ENCODE measurements at regions not wholly inside any gene's neighbourhood (a gene's known extent, or its start where the extent isn't known, plus 50 kb on each side); places are given as distances from the start of the nearest gene placed in this dataset.

- DNase-seq = no peak
- H3K27me3 Mint-ChIP-seq (ENCODE audit: low read depth) = no peaks in the 10 kb centered on the region
- peaks cover 0 to 3% of the 10 kb centered on the region in 2 donors for H3K9me3 Mint-ChIP-seq
- ATAC-seq (replicated peaks in 1 of 2) = no peak
- H3K4me3 Mint-ChIP-seq = no peak overlapping the region
- H3K36me3 Mint-ChIP-seq (ENCODE audit: insufficient read depth in 2 of 2) = peaks cover 0 to 2% of the 10 kb centered on the region in 2 donors
- peak overlapping the region; percentile 54 for H3K27ac Mint-ChIP-seq
- no peaks in the 10 kb centered on the region for H3K4me1 Mint-ChIP-seq (ENCODE audit: low read depth)
Measured at GRCh38 chr12:45655743-45656142, 73.8 kb upstream of the ARID2 start.

- Mint-ChIP-seq H3K27me3 (ENCODE audit: low read depth) (no peaks in the 10 kb centered on the region), H3K9me3 (peaks cover 0 to 3% of the 10 kb centered on the region in 2 donors), H3K27ac (no peak overlapping the region), H3K4me1 (ENCODE audit: low read depth) (no peaks in the 10 kb centered on the region), H3K36me3 (ENCODE audit: insufficient read depth in 2 of 2) (peaks cover 0 to 2% of the 10 kb centered on the region in 2 donors), H3K4me3 (no peak overlapping the region)
- DNase-seq = no peak
- ATAC-seq (replicated peaks in 1 of 2) = no peak
Measured at GRCh38 chr12:45658020-45658419, 71.5 kb upstream of the ARID2 start.

GRCh38 chr12:45660330-45660729 lies 69.2 kb upstream of the ARID2 start:
- H3K27ac Mint-ChIP-seq = no peak overlapping the region
- H3K36me3 Mint-ChIP-seq (ENCODE audit: insufficient read depth in 2 of 2) = peaks cover 0 to 2% of the 10 kb centered on the region in 2 donors
- ATAC-seq (replicated peaks in 1 of 2) (no peak), DNase-seq (no peak)
- peaks cover 9% of the 10 kb centered on the region for H3K27me3 Mint-ChIP-seq (ENCODE audit: low read depth)
- peaks cover 4% of the 10 kb centered on the region for H3K4me1 Mint-ChIP-seq (ENCODE audit: low read depth)
- peaks cover 0 to 3% of the 10 kb centered on the region in 2 donors for H3K9me3 Mint-ChIP-seq
- no peak overlapping the region for H3K4me3 Mint-ChIP-seq

GRCh38 chr12:45663455-45663854 lies 66.1 kb upstream of the ARID2 start:
- ATAC-seq (replicated peaks in 1 of 2) (no peak), DNase-seq (no peak)
- no peak overlapping the region for H3K4me3 Mint-ChIP-seq
- peaks cover 0 to 2% of the 10 kb centered on the region in 2 donors for H3K36me3 Mint-ChIP-seq (ENCODE audit: insufficient read depth in 2 of 2)
- H3K27me3 Mint-ChIP-seq (ENCODE audit: low read depth) = peaks cover 27% of the 10 kb centered on the region
- peaks cover 0 to 3% of the 10 kb centered on the region in 2 donors for H3K9me3 Mint-ChIP-seq
- no peak overlapping the region for H3K27ac Mint-ChIP-seq
- H3K4me1 Mint-ChIP-seq (ENCODE audit: low read depth) = peaks cover 11% of the 10 kb centered on the region

- Mint-ChIP-seq H3K4me3 (no peak overlapping the region), H3K9me3 (no peaks in the 10 kb centered on the region), H3K27ac (peak overlapping the region; percentile 10), H3K36me3 (ENCODE audit: insufficient read depth in 2 of 2) (no peaks in the 10 kb centered on the region), H3K27me3 (ENCODE audit: low read depth) (peaks cover 34% of the 10 kb centered on the region), H3K4me1 (ENCODE audit: low read depth) (peaks cover 29% of the 10 kb centered on the region)
- DNase-seq (no peak), ATAC-seq (replicated peaks in 1 of 2) (no peak)
Measured at GRCh38 chr12:45665941-45666340, 63.6 kb upstream of the ARID2 start.

GRCh38 chr12:45666396-45666795 lies 63.1 kb upstream of the ARID2 start:
- Mint-ChIP-seq H3K4me1 (ENCODE audit: low read depth) (peaks cover 29% of the 10 kb centered on the region), H3K9me3 (no peaks in the 10 kb centered on the region), H3K27ac (no peak overlapping the region), H3K36me3 (ENCODE audit: insufficient read depth in 2 of 2) (no peaks in the 10 kb centered on the region), H3K4me3 (no peak overlapping the region), H3K27me3 (ENCODE audit: low read depth) (peaks cover 34% of the 10 kb centered on the region)
- DNase-seq (no peak), ATAC-seq (replicated peaks in 1 of 2) (no peak)

GRCh38 chr12:45666816-45667215 lies 62.7 kb upstream of the ARID2 start:
- H3K9me3 Mint-ChIP-seq = no peaks in the 10 kb centered on the region
- peaks cover 34% of the 10 kb centered on the region for H3K27me3 Mint-ChIP-seq (ENCODE audit: low read depth)
- ATAC-seq (replicated peaks in 1 of 2) (no peak), DNase-seq (no peak)
- no peak overlapping the region for H3K27ac Mint-ChIP-seq
- H3K36me3 Mint-ChIP-seq (ENCODE audit: insufficient read depth in 2 of 2) = no peaks in the 10 kb centered on the region
- H3K4me1 Mint-ChIP-seq (ENCODE audit: low read depth) = peaks cover 29% of the 10 kb centered on the region
- no peak overlapping the region for H3K4me3 Mint-ChIP-seq

GRCh38 chr12:45667761-45668160 lies 61.7 kb upstream of the ARID2 start:
- Mint-ChIP-seq H3K27ac (no peak overlapping the region), H3K4me3 (no peak overlapping the region), H3K36me3 (ENCODE audit: insufficient read depth in 2 of 2) (no peaks in the 10 kb centered on the region), H3K4me1 (ENCODE audit: low read depth) (peaks cover 29% of the 10 kb centered on the region), H3K9me3 (no peaks in the 10 kb centered on the region), H3K27me3 (ENCODE audit: low read depth) (peaks cover 34% of the 10 kb centered on the region)
- ATAC-seq (replicated peaks in 1 of 2) = no peak
- DNase-seq = no peak

GRCh38 chr12:45668641-45669040 lies 60.9 kb upstream of the ARID2 start:
- H3K4me1 Mint-ChIP-seq (ENCODE audit: low read depth) = peaks cover 27% of the 10 kb centered on the region
- H3K4me3 Mint-ChIP-seq = peak overlapping the region; percentile 53 to 68
- peak overlapping the region; percentile 26 for H3K27ac Mint-ChIP-seq
- peaks cover 34% of the 10 kb centered on the region for H3K27me3 Mint-ChIP-seq (ENCODE audit: low read depth)
- ATAC-seq (replicated peaks in 1 of 2) (peak; percentile 10), DNase-seq (no peak)
- H3K36me3 Mint-ChIP-seq (ENCODE audit: insufficient read depth in 2 of 2) = no peaks in the 10 kb centered on the region
- no peaks in the 10 kb centered on the region for H3K9me3 Mint-ChIP-seq

- Mint-ChIP-seq H3K27ac (peak overlapping the region; percentile 26), H3K9me3 (no peaks in the 10 kb centered on the region), H3K4me3 (peak overlapping the region; percentile 53 to 68), H3K4me1 (ENCODE audit: low read depth) (peaks cover 25% of the 10 kb centered on the region), H3K36me3 (ENCODE audit: insufficient read depth in 2 of 2) (no peaks in the 10 kb centered on the region), H3K27me3 (ENCODE audit: low read depth) (peaks cover 34% of the 10 kb centered on the region)
- ATAC-seq (replicated peaks in 1 of 2) = peak; percentile 89 to 92
- DNase-seq = no peak
Measured at GRCh38 chr12:45669093-45669492, 60.4 kb upstream of the ARID2 start.

GRCh38 chr12:45669792-45670191 lies 59.7 kb upstream of the ARID2 start:
- DNase-seq (no peak), ATAC-seq (replicated peaks in 1 of 2) (no peak)
- Mint-ChIP-seq H3K27ac (no peak overlapping the region), H3K4me3 (no peak overlapping the region), H3K9me3 (no peaks in the 10 kb centered on the region), H3K27me3 (ENCODE audit: low read depth) (peaks cover 27% of the 10 kb centered on the region), H3K4me1 (ENCODE audit: low read depth) (peaks cover 25% of the 10 kb centered on the region), H3K36me3 (ENCODE audit: insufficient read depth in 2 of 2) (no peaks in the 10 kb centered on the region)

GRCh38 chr12:45670346-45671065 lies 59.0 kb upstream of the ARID2 start:
- Mint-ChIP-seq H3K27ac (no peak overlapping the region), H3K4me1 (ENCODE audit: low read depth) (peaks cover 25% of the 10 kb centered on the region), H3K36me3 (ENCODE audit: insufficient read depth in 2 of 2) (no peaks in the 10 kb centered on the region), H3K27me3 (ENCODE audit: low read depth) (peaks cover 24% of the 10 kb centered on the region), H3K9me3 (no peaks in the 10 kb centered on the region), H3K4me3 (peak overlapping the region; percentile 1 to 9)
- DNase-seq (no peak), ATAC-seq (replicated peaks in 1 of 2) (peak; percentile 56 to 62)

GRCh38 chr12:45671254-45671653 lies 58.3 kb upstream of the ARID2 start:
- no peak for ATAC-seq (replicated peaks in 1 of 2)
- Mint-ChIP-seq H3K27ac (no peak overlapping the region), H3K27me3 (ENCODE audit: low read depth) (peaks cover 20% of the 10 kb centered on the region)

More at GRCh38 chr12:45671254-45671653, 58.3 kb upstream of the ARID2 start:
- no peak for DNase-seq
- Mint-ChIP-seq H3K4me3 (no peak overlapping the region), H3K9me3 (no peaks in the 10 kb centered on the region), H3K36me3 (ENCODE audit: insufficient read depth in 2 of 2) (no peaks in the 10 kb centered on the region), H3K4me1 (ENCODE audit: low read depth) (peaks cover 25% of the 10 kb centered on the region)

Measured in activated T-cell treated with anti-CD3 and anti-CD28 coated beads, Interleukin-2, amount 50 U/mL, for 72 hours (primary cell).